Fibroblast of lung (primary cell): ENCODE measurements at regions not wholly inside any gene's neighbourhood (a gene's known extent, or its start where the extent isn't known, plus 50 kb on each side); places are given as distances from the start of the nearest gene placed in this dataset.
A peak's percentile ranks its signal among the peaks of the same experiment; 100 is the strongest.

ENCODE experiments used
- DNase-seq, 2 donors: peaks; one replicate each; pipeline versions ENCODE4 v3.0.0 to v3.0.0-alpha.2; 2010; ENCODE audit warnings: low read depth in 2 of 2
- H2AFZ ChIP-seq: 2 replicates; pipeline ENCODE4 v1.5.1; 2012; ENCODE audit warnings: low read length, control low read depth, inconsistent platforms
- H3K27ac ChIP-seq: 2 replicates; pipeline ENCODE4 v1.5.1; 2011; ENCODE audit warnings: low read length, control low read depth; ENCODE audit not compliant: insufficient read depth
- H3K27me3 ChIP-seq: 2 replicates; pipeline ENCODE4 v1.5.1; 2011; ENCODE audit warnings: mild to moderate bottlenecking, low read length; ENCODE audit not compliant: control insufficient read depth, insufficient read depth
- H3K36me3 ChIP-seq: 2 replicates; pipeline ENCODE4 v1.5.1; 2011; ENCODE audit warnings: low read length; ENCODE audit not compliant: control insufficient read depth, insufficient read depth
- H3K4me1 ChIP-seq: 2 replicates; pipeline ENCODE4 v1.5.1; 2011; ENCODE audit warnings: low read length; ENCODE audit not compliant: control insufficient read depth, insufficient read depth; ENCODE audit errors: extremely low read depth
- H3K4me2 ChIP-seq: 2 replicates; pipeline ENCODE4 v1.5.1; 2011; ENCODE audit warnings: low read length, control low read depth; ENCODE audit not compliant: insufficient read depth; ENCODE audit errors: extremely low read depth
- H3K4me3 ChIP-seq, 4 experiments: fragments of 200-600 bp in 1 of 4; sonication (generic) in 1 of 4; replicated peaks in 1 of 4; 2 replicates each; pipeline ENCODE4 v1.5.1; 2011 to 2016; ENCODE audit warnings: low read length in 4 of 4, low read depth in 3 of 4, mild to moderate bottlenecking in 3 of 4, control low read depth in 2 of 4, inconsistent platforms in 1 of 4, mixed read lengths in 1 of 4; ENCODE audit not compliant: insufficient read depth in 1 of 4; ENCODE audit errors: control extremely low read depth in 1 of 4
- H3K79me2 ChIP-seq: 2 replicates; pipeline ENCODE4 v1.5.1; 2012; ENCODE audit warnings: mild to moderate bottlenecking, low read length, inconsistent platforms; ENCODE audit not compliant: control insufficient read depth, insufficient read depth
- H3K9ac ChIP-seq: 2 replicates; pipeline ENCODE4 v1.5.1; 2011; ENCODE audit warnings: mild to moderate bottlenecking, low read length, control low read depth; ENCODE audit not compliant: insufficient read depth
- H3K9me3 ChIP-seq: 2 replicates; pipeline ENCODE4 v1.5.1; 2012; ENCODE audit warnings: low read depth, low read length; ENCODE audit not compliant: control insufficient read depth, insufficient read depth
- H4K20me1 ChIP-seq: 2 replicates; pipeline ENCODE4 v1.5.1; 2011; ENCODE audit warnings: low read length; ENCODE audit not compliant: control insufficient read depth, insufficient read depth; ENCODE audit errors: extremely low read depth
- CTCF ChIP-seq, 2 donors: IDR thresholded peaks in 1 of 2; conservative IDR thresholded peaks in 1 of 2; 1 replicate in 1 of 2; 2 replicates in 1 of 2; pipeline ENCODE4 v1.5.1; 2011 to 2012; ENCODE audit warnings: low read length in 2 of 2, control low read depth in 1 of 2, inconsistent platforms in 1 of 2, low read depth in 1 of 2, mild to moderate bottlenecking in 1 of 2
- EZH2 ChIP-seq: IDR thresholded peaks from 2 replicates; pipeline ENCODE4 v1.5.1; 2012; ENCODE audit warnings: low read length, control low read depth, mild to moderate bottlenecking; ENCODE audit errors: missing control alignments

GRCh38 chr3:65169961-65170360 lies 482.2 kb upstream of the ADAMTS9 start:
- no peaks in the 10 kb centered on the region for H3K27me3 ChIP-seq
- no peaks in the 10 kb centered on the region for H3K36me3 ChIP-seq
- H2AFZ ChIP-seq: no peak overlapping the region
- no peaks in the 10 kb centered on the region for H3K79me2 ChIP-seq
- DNase-seq: no peak
- peak overlapping the region; percentile 36 for H3K27ac ChIP-seq
- H3K4me1 ChIP-seq: no peaks in the 10 kb centered on the region
- no peaks in the 10 kb centered on the region for H4K20me1 ChIP-seq
- H3K4me3 ChIP-seq: no peak overlapping the region
- TF ChIP-seq EZH2 (no peak), CTCF (conservative IDR thresholded peaks at IDR 0.05 in 1 of 2, IDR thresholded peaks at IDR 0.05 in 1 of 2; ENCODE audit: low read depth in 1 of 2, low read length in 2 of 2) (no peak)
- H3K4me2 ChIP-seq: peak overlapping the region; percentile 3
- H3K9ac ChIP-seq: no peak overlapping the region
- no peaks in the 10 kb centered on the region for H3K9me3 ChIP-seq

- TF ChIP-seq CTCF (conservative IDR thresholded peaks at IDR 0.05 in 1 of 2, IDR thresholded peaks at IDR 0.05 in 1 of 2; ENCODE audit: low read depth in 1 of 2, low read length in 2 of 2): no peak
- no peak for TF ChIP-seq EZH2
- Histone ChIP-seq H3K4me2 (no peak overlapping the region), H3K9me3 (no peaks in the 10 kb centered on the region), H4K20me1 (no peaks in the 10 kb centered on the region), H3K79me2 (no peaks in the 10 kb centered on the region), H3K4me3 (no peak overlapping the region), H3K36me3 (no peaks in the 10 kb centered on the region), H3K4me1 (no peaks in the 10 kb centered on the region), H3K27ac (no peak overlapping the region), H2AFZ (no peak overlapping the region), H3K9ac (no peak overlapping the region), H3K27me3 (no peaks in the 10 kb centered on the region)
- no peak for DNase-seq
Observed at GRCh38 chr3:65168547-65168946, 480.7 kb upstream of the ADAMTS9 start.

DNA sequence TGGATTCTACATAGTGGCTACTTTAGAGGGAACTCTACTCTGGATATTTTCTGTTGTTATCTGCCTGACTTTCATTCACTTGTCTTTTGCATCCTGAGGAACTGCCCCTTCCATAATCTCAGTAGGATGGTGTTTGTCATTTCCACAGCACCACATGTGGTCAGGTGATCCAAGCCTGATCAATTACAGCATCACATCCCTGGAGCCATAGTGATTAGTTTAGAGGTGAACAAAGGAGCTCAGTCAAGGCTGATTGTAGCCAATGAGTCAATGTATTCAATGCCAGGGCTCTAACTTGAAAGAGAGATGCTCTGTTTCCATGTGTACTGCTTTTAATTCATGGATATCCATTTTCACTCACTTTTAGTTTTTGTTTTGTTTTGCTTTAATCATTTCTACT lies 478.7 kb upstream of the ADAMTS9 start:
- TF ChIP-seq EZH2 (no peak), CTCF (conservative IDR thresholded peaks at IDR 0.05 in 1 of 2, IDR thresholded peaks at IDR 0.05 in 1 of 2; ENCODE audit: low read depth in 1 of 2, low read length in 2 of 2) (no peak)
- no peaks in the 10 kb centered on the region for H4K20me1 ChIP-seq
- H3K27me3 ChIP-seq: no peaks in the 10 kb centered on the region
- H3K79me2 ChIP-seq: no peaks in the 10 kb centered on the region
- H3K9ac ChIP-seq: no peak overlapping the region
- H3K4me1 ChIP-seq: no peaks in the 10 kb centered on the region
- no peaks in the 10 kb centered on the region for H3K9me3 ChIP-seq
- no peaks in the 10 kb centered on the region for H3K36me3 ChIP-seq
- H3K4me3 ChIP-seq: no peak overlapping the region
- no peak overlapping the region for H3K4me2 ChIP-seq
- no peak overlapping the region for H3K27ac ChIP-seq
- DNase-seq: no peak
- no peak overlapping the region for H2AFZ ChIP-seq
